ENCODE measurements at regions not wholly inside any gene's neighbourhood (a gene's known extent, or its start where the extent isn't known, plus 50 kb on each side); places are given as distances from the start of the nearest gene placed in this dataset.
A peak's percentile ranks its signal among the peaks of the same experiment; 100 is the strongest.

- H3K27ac ChIP-seq, result no peak overlapping the region
- TF ChIP-seq, protein P1, sequence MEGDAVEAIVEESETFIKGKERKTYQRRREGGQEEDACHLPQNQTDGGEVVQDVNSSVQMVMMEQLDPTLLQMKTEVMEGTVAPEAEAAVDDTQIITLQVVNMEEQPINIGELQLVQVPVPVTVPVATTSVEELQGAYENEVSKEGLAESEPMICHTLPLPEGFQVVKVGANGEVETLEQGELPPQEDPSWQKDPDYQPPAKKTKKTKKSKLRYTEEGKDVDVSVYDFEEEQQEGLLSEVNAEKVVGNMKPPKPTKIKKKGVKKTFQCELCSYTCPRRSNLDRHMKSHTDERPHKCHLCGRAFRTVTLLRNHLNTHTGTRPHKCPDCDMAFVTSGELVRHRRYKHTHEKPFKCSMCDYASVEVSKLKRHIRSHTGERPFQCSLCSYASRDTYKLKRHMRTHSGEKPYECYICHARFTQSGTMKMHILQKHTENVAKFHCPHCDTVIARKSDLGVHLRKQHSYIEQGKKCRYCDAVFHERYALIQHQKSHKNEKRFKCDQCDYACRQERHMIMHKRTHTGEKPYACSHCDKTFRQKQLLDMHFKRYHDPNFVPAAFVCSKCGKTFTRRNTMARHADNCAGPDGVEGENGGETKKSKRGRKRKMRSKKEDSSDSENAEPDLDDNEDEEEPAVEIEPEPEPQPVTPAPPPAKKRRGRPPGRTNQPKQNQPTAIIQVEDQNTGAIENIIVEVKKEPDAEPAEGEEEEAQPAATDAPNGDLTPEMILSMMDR (conservative IDR thresholded peaks at IDR 0.05), result no peak
Measured at GRCh38 chr21:35406635-35407034, 357.5 kb upstream of the RUNX1 start.

DNA sequence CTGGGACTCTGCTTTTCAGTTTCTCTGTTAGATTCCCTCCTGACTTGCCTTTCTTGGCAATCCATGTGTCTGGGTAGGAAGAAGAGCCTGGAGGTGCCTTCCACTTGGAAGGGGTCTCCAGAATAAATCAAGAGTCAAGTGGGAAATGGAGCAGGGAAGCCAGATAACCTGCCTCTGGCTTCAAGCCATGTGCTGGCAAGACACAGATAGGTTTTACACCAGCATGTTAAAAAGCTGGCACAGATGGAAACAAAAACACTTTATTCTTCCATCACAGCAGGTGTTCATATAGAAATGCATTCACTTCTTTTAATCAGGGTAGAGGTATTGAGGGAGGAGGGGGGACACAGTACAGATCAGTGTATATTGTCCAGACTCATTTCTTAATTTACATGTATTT, 356.9 kb upstream of the RUNX1 start:
- TF ChIP-seq, protein P1 (conservative IDR thresholded peaks at IDR 0.05), result no peak

GRCh38 chr21:35404247-35404646, 355.1 kb upstream of the RUNX1 start:
- no peak overlapping the region for H3K27ac ChIP-seq
- TF ChIP-seq, protein P1 (conservative IDR thresholded peaks at IDR 0.05), result no peak

More for the DNA sequence above, 356.9 kb upstream of the RUNX1 start:
- H3K27ac ChIP-seq, result no peak overlapping the region

GRCh38 chr21:35402061-35402460, 353.0 kb upstream of the RUNX1 start:
- TF ChIP-seq, protein P1 (conservative IDR thresholded peaks at IDR 0.05), result no peak
- H3K27ac ChIP-seq, result no peak overlapping the region

DNA sequence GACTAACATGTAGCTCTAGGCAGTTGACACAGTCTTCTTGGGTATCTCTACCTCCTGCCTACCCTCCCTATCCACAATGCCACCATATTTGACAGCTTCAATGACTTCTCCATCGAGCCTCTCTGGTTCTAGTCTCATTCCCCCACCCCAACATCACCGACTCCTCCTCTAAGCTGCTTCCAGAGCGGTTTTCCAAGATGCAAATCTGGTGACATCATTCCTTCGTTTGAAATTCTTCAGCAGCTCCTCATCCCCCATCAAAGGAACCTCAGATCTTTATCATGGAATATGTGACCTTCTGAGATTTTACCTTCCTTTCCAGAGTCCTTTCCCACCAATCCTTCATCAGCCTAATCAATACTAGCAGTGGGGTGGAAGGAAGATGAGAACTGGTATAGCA, 352.4 kb upstream of the RUNX1 start:
- no peak overlapping the region for H3K27ac ChIP-seq
- TF ChIP-seq, protein P1 (conservative IDR thresholded peaks at IDR 0.05), result no peak

DNA sequence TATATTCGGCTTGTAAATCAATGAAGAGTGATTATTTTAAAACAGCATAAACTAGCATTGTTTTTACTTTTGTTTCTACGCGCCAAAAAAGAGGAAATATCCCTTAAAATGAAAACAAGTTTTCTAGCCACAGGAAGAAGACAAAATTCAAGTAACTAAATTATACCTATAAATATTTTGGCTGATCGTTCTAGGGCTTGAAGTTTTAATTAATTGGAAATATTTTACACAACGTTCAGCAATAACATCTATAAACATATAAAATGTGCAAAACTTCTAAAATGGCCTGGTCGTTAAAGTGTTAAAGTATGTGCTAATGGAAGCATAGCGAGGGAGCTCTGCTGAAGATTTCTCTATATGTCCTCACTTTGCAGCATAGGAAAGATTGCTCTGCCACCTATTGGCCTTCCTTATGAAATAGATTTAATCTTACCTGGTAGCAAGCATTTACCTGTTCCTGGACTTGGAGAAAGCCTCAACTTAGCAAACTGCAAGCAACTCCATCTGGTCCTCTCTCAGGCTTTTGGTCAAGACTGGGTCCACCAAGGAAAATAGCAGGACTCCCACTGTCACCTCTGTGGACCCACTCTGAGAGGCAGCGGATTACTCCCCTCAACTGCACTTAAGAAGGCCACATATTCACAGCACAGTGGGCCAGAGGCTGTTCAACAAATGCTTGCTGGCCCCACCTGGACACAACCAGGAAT, 351.3 kb upstream of the RUNX1 start:
- TF ChIP-seq, protein P1 (conservative IDR thresholded peaks at IDR 0.05), result peak; percentile 88
- H3K27ac ChIP-seq, result no peak overlapping the region

DNA sequence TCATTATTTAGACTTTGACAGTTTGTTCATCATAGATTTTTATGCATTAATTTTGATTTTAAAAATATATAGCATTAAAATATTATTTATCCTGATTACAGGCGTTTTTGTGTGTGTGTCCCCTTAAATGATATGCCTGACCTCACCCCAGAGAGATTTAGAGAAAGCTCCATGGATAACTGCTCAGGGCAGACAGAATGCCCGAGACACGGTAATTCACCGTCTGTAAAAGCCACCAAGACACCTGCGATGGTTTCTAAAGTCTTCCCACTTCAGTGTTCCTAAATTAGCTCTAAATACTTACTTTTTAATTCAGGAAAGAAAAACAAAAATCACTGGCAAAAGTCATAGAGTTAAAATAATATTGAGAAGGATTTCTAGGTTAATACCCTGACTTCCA, 350.6 kb upstream of the RUNX1 start:
- TF ChIP-seq, protein P1 (conservative IDR thresholded peaks at IDR 0.05), result no peak
- no peak overlapping the region for H3K27ac ChIP-seq

Data from VCaP (cell line).